ENCODE measurements at regions not wholly inside any gene's neighbourhood (a gene's known extent, or its start where the extent isn't known, plus 50 kb on each side); places are given as distances from the start of the nearest gene placed in this dataset.
"Not testable (repeated sequence)": the region's sequence is repeated elsewhere in the genome, so short reads cannot be mapped to it uniquely, and the experiment has no call there.

DNA sequence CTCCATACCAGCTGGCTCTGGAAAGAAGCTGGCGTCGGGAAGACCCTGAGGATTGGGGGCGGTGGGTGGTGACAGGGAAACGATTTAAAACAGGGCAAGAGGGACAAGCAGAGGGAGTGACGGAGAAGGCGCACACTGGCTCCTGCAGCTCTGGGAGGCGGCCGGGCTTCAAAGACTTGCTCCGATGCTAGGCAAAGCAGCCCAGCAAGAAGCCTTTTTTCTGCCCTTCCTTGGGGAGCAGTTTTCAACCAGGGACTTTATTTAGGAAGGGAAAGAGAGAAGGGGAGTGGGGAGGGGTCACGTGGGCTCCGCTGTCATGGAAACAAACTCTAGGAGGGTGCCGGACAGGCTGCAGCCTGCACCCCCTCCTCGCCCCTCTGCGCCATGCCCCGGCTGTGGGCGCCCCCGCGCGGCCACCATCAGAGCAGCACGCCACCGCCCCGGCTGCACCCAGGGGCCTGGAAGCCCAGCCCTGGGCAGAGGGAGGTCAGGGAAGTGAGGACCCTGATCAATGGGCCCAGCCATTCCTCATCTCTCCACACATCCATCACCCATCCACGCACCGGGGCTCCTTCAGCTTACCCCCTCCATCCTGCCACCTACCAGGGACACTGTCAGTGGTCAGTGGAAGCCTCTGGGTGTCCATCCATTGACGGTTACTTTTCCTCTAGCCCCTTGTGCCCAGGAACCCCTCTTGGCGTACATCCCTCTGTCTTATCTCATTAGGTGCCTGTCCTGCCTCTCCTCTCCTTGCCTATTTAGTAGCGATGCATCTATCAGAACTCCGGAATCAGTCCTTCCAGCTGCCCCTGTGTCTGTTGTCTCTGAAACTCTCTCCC is 66.6 kb upstream of the CCDC167 start:
- Histone ChIP-seq H3K4me3 (ENCODE audit: low read length) (peak overlapping the region; percentile 48), H3K36me3 (ENCODE audit: insufficient read depth, low read length) (no peaks in the 10 kb centered on the region), H3K4me1 (ENCODE audit: insufficient read depth, low read length) (peaks cover 12% of the 10 kb centered on the region; the same call in 1 of the 2 replicates), H3K9ac (ENCODE audit: low read depth, low read length) (no peak overlapping the region; the same call in 1 of the 2 replicates), H3K27ac (ENCODE audit: low read depth, low read length) (peak overlapping the region; percentile 32; the same call in 1 of the 2 replicates), H3K9me3 (ENCODE audit: insufficient read depth, low read depth, low read length) (no peaks in the 10 kb centered on the region), H3K27me3 (ENCODE audit: insufficient read depth, low read length) (peaks cover 3% of the 10 kb centered on the region; the same call in 1 of the 2 replicates)
- WGBS: 17% methylated on average over 28 of the region's 28 CpGs

DNA sequence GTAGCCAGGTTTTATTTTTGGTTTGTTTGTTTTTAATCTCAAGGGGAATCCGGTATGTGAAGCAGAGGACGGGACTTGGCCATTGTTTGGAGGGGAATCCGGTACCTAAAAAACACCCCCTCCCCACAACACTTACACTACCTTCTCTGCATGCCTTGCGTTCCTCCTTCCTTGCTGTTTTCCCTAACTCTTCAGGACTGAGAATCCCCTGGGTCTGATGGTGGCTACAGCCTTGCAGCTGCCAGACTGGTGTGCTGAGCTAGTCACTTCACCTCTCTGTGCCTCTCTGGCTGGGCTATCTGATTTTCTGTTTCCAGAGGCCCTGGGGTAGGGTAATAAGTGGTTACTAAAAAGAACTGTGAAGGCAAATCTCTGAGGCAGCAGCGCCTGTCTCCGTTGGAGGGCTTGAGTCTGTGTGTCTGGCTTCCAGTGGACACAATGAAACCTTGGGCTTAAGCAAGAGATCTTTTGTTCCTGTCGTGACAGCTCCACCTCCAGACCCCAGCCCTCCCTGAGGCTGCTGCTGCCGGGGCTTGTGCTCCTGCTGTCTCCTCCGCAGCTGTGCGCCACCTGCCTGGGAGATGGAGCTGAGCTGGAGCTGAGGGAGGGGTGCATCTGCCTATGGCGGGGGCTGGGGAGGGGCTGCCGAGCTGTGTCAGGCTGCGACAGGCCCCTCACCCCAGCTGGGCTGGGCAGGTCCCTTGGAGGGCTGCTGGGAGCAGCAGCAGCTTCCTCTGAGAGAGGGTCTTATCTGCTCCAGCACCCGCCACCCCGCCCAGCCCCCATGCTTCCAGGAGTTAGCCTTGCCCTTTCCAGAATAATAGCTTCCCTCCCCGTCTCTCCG is 65.8 kb upstream of the CCDC167 start:
- H3K27ac ChIP-seq (ENCODE audit: low read depth, low read length): peak overlapping the region; percentile 32; the same call in 1 of the 2 replicates
- peak overlapping the region; percentile 13; the same call in 1 of the 2 replicates for H3K9ac ChIP-seq (ENCODE audit: low read depth, low read length)
- peaks cover 3% of the 10 kb centered on the region; the same call in 1 of the 2 replicates for H3K27me3 ChIP-seq (ENCODE audit: insufficient read depth, low read length)

DNA sequence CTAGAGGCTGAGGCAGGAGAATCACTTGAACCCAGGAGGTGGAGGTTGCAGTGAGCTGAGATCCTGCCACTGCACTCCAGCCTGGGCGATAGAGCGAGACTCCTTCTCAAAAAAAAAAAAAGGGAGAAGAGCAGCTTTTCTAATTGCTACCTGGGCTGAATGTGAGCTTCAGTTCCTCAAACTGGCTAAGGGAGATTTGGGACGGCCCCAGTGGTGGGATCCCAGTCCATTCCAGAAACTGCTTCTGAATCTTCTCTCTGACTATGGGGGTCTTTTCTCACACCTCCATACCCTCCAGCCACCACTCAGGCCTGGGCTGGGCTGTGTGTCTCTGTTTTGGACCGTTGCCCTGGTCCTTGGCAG is 63.2 kb upstream of the CCDC167 start:
- 85% methylated on average over 4 of the region's 4 CpGs for WGBS
- not testable (repeated sequence) for H3K9me3 ChIP-seq (ENCODE audit: insufficient read depth, low read depth, low read length); H3K27ac ChIP-seq (ENCODE audit: low read depth, low read length); H3K9ac ChIP-seq (ENCODE audit: low read depth, low read length); H3K4me3 ChIP-seq (ENCODE audit: low read length); H3K36me3 ChIP-seq (ENCODE audit: insufficient read depth, low read length)
- H3K4me1 ChIP-seq (ENCODE audit: insufficient read depth, low read length): peaks cover 25% of the 10 kb centered on the region; the same call in 1 of the 2 replicates
- H3K27me3 ChIP-seq (ENCODE audit: insufficient read depth, low read length): peaks cover 10% of the 10 kb centered on the region

More for the DNA sequence above, 65.8 kb upstream of the CCDC167 start:
- Histone ChIP-seq H3K4me1 (ENCODE audit: insufficient read depth, low read length) (peaks cover 12% of the 10 kb centered on the region; the same call in 1 of the 2 replicates), H3K4me3 (ENCODE audit: low read length) (peak overlapping the region; percentile 48), H3K36me3 (ENCODE audit: insufficient read depth, low read length) (no peaks in the 10 kb centered on the region), H3K9me3 (ENCODE audit: insufficient read depth, low read depth, low read length) (no peaks in the 10 kb centered on the region)
- WGBS: 7% methylated on average over 17 of the region's 17 CpGs

DNA sequence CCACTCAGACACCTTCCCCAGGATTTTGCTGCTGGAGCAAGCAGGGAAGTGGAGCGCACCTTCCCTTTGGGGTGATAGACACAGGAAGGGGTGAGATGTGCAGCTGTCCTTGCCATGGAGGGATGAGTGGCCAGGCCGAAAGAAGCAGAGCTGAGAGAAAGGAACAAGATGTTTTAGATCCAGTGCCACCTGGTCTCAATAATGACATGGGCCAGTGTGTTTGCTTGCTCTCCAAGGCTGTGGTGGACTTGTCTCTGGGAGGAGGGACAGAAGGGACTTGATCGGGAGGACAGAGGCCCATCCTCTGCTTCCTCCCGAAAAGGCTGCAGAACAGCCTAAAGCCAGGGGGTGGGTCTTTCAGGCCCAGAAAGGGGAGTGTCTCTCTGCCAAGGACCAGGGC is 61.7 kb upstream of the CCDC167 start:
- H3K36me3 ChIP-seq (ENCODE audit: insufficient read depth, low read length): no peaks in the 10 kb centered on the region
- no peaks in the 10 kb centered on the region for H3K9me3 ChIP-seq (ENCODE audit: insufficient read depth, low read depth, low read length)
- H3K4me1 ChIP-seq (ENCODE audit: insufficient read depth, low read length): peaks cover 25% of the 10 kb centered on the region; the same call in 1 of the 2 replicates
- peaks cover 10% of the 10 kb centered on the region for H3K27me3 ChIP-seq (ENCODE audit: insufficient read depth, low read length)
- no peak overlapping the region for H3K4me3 ChIP-seq (ENCODE audit: low read length)
- 90% methylated on average over 4 of the region's 4 CpGs for WGBS
- H3K27ac ChIP-seq (ENCODE audit: low read depth, low read length): no peak overlapping the region
- H3K9ac ChIP-seq (ENCODE audit: low read depth, low read length): no peak overlapping the region

DNA sequence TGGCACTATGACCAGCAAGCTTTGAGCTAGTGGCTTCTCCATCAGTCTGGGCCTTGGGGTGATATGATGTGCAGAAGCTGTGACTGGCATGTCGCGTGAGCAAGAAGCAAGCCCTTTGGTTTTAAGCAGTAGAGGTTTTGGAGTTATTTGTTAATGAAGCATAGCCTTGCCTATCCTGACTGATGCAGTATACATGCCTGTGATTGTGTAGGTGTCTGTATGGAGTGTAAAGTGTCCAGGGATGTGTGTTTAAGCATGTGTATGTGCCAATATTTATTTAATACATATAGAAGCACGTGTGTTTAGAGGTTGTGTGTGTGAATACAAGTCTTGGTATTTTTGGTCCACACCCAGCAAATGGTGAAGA is 61.0 kb upstream of the CCDC167 start:
- Histone ChIP-seq H3K27ac (ENCODE audit: low read depth, low read length) (no peak overlapping the region), H3K4me3 (ENCODE audit: low read length) (no peak overlapping the region), H3K27me3 (ENCODE audit: insufficient read depth, low read length) (peaks cover 10% of the 10 kb centered on the region), H3K4me1 (ENCODE audit: insufficient read depth, low read length) (peaks cover 25% of the 10 kb centered on the region; the same call in 1 of the 2 replicates), H3K9me3 (ENCODE audit: insufficient read depth, low read depth, low read length) (no peaks in the 10 kb centered on the region), H3K36me3 (ENCODE audit: insufficient read depth, low read length) (no peaks in the 10 kb centered on the region), H3K9ac (ENCODE audit: low read depth, low read length) (no peak overlapping the region)
- 85% methylated on average over 3 of the region's 3 CpGs for WGBS

DNA sequence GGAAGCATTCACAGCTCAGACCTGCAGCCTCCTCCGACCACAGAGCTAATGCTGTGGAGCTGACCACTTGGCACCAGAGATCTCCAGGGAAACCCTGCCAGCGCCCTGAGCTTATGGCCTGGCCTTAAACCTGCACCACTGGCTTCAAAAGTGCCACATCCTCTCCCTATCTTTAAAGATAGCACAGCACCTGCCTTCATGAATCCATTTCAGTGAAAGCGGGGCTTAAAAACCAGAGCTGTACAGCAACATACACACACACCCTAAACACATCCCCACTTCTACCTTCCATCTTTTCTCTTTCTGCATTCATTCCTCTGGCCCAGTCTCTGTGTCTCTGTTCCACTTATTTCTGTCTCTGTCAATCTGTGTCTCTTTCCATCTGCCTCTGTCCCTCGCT is 59.8 kb upstream of the CCDC167 start:
- 66% methylated on average over 4 of the region's 4 CpGs for WGBS

DNA sequence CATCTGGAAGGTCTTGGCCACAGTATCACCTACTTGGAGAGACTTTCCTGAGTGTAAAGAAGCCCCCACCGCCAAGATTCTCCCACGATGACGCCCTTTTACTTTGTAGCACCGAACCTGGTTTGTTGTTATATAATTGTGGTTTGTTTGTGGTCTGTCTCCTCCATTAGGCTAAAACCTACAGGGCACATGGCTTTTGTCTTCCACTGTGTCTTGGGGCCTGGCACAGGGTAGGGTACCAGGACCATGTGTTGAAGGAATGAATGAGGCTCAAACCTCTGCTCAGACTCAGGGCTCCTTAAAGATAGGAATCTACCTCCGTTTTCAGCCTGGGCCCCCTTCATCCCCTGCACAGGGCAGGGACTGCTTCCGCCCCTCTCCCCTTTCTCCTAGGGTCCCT is 59.4 kb upstream of the CCDC167 start:
- peaks cover 16% of the 10 kb centered on the region; the same call in 1 of the 2 replicates for H3K4me1 ChIP-seq (ENCODE audit: insufficient read depth, low read length)
- no peak overlapping the region for H3K4me3 ChIP-seq (ENCODE audit: low read length)
- H3K27ac ChIP-seq (ENCODE audit: low read depth, low read length): no peak overlapping the region
- no peaks in the 10 kb centered on the region for H3K9me3 ChIP-seq (ENCODE audit: insufficient read depth, low read depth, low read length)
- no peaks in the 10 kb centered on the region for H3K36me3 ChIP-seq (ENCODE audit: insufficient read depth, low read length)
- WGBS: 94% methylated on average over 6 of the region's 6 CpGs
- peaks cover 10% of the 10 kb centered on the region for H3K27me3 ChIP-seq (ENCODE audit: insufficient read depth, low read length)
- H3K9ac ChIP-seq (ENCODE audit: low read depth, low read length): no peak overlapping the region

More for the DNA sequence above, 59.8 kb upstream of the CCDC167 start:
- no peak overlapping the region for H3K4me3 ChIP-seq (ENCODE audit: low read length)
- no peaks in the 10 kb centered on the region for H3K36me3 ChIP-seq (ENCODE audit: insufficient read depth, low read length)
- H3K9ac ChIP-seq (ENCODE audit: low read depth, low read length): no peak overlapping the region
- H3K9me3 ChIP-seq (ENCODE audit: insufficient read depth, low read depth, low read length): no peaks in the 10 kb centered on the region
- peaks cover 15% of the 10 kb centered on the region; the same call in 1 of the 2 replicates for H3K4me1 ChIP-seq (ENCODE audit: insufficient read depth, low read length)
- peaks cover 10% of the 10 kb centered on the region for H3K27me3 ChIP-seq (ENCODE audit: insufficient read depth, low read length)
- H3K27ac ChIP-seq (ENCODE audit: low read depth, low read length): no peak overlapping the region

DNA sequence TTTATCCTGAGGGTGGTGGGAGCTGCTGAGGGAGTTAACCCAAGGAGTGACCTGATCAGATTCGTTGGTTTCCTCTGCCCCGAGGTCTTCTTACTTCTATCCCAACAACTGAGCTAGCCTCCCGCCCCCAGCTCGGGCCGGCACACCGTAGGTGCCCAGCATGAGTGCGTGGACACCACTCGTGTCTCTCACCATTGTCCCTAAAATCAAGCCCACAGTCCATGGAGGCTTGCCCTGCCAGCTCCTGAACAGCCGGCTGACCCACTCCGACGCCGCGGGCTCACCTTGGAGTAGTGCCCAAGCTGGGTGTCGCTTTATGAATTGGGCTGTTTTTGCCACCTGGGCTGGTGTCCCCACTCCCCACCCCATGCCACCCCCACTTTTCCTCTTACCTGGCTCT is 59.0 kb upstream of the CCDC167 start:
- Histone ChIP-seq H3K27ac (ENCODE audit: low read depth, low read length) (no peak overlapping the region), H3K9ac (ENCODE audit: low read depth, low read length) (no peak overlapping the region)
- WGBS: 91% methylated on average over 14 of the region's 14 CpGs

DNA sequence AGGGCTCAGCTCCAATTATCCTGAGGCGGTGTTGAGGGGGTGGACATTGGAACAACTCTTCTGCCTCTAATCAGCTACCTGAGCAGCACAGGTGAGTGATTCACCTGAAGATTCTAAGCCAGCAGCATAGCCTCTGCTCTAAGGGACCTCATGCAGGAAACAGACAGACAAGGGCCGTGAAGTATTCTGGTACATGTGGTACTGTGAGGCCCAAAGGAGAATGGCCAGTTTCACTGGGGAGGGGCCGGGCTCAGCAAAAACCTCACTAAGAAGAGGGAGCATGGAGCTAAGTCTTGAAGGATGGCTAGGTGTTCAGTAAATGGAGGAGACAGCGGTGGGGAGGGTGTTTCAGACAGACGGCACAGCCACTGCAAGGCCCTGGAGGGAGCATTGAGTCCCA is 58.5 kb upstream of the CCDC167 start:
- Histone ChIP-seq H3K4me1 (ENCODE audit: insufficient read depth, low read length) (peaks cover 22% of the 10 kb centered on the region; the same call in 1 of the 2 replicates), H3K9me3 (ENCODE audit: insufficient read depth, low read depth, low read length) (no peaks in the 10 kb centered on the region), H3K9ac (ENCODE audit: low read depth, low read length) (no peak overlapping the region), H3K27ac (ENCODE audit: low read depth, low read length) (no peak overlapping the region), H3K4me3 (ENCODE audit: low read length) (no peak overlapping the region), H3K27me3 (ENCODE audit: insufficient read depth, low read length) (peaks cover 7% of the 10 kb centered on the region; the same call in 1 of the 2 replicates), H3K36me3 (ENCODE audit: insufficient read depth, low read length) (no peaks in the 10 kb centered on the region)
- WGBS: 91% methylated on average over 5 of the region's 5 CpGs

More for the DNA sequence above, 59.0 kb upstream of the CCDC167 start:
- no peaks in the 10 kb centered on the region for H3K9me3 ChIP-seq (ENCODE audit: insufficient read depth, low read depth, low read length)
- H3K4me1 ChIP-seq (ENCODE audit: insufficient read depth, low read length): peaks cover 17% of the 10 kb centered on the region; the same call in 1 of the 2 replicates
- H3K36me3 ChIP-seq (ENCODE audit: insufficient read depth, low read length): no peaks in the 10 kb centered on the region
- H3K27me3 ChIP-seq (ENCODE audit: insufficient read depth, low read length): peaks cover 7% of the 10 kb centered on the region; the same call in 1 of the 2 replicates
- H3K4me3 ChIP-seq (ENCODE audit: low read length): no peak overlapping the region

DNA sequence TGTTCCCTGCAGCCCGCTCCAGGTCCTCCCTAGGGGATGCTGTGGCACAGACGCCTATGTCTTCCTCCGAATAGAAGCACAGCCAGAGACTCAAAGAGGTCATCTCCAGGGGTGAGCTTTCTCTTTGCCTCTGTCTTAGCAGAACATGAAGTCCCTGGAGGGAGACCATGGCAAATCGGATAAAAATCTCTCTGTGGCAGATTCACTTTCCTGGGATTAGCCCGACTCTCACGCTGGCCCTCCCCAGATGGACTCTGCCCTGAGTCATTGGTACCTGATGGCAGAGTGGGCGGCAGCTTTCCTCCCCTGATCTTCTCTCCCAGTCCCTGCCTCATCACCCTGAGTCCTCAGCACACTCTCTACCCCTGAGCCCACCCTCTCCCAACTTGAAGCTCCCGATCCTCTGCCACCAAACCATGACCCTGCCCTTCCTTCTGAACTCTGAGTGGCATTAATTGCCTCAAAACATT is 58.0 kb upstream of the CCDC167 start:
- H3K27ac ChIP-seq (ENCODE audit: low read depth, low read length): no peak overlapping the region
- H3K9me3 ChIP-seq (ENCODE audit: insufficient read depth, low read depth, low read length): no peaks in the 10 kb centered on the region
- peaks cover 25% of the 10 kb centered on the region; the same call in 1 of the 2 replicates for H3K4me1 ChIP-seq (ENCODE audit: insufficient read depth, low read length)
- H3K36me3 ChIP-seq (ENCODE audit: insufficient read depth, low read length): no peaks in the 10 kb centered on the region
- WGBS: 74% methylated on average over 8 of the region's 8 CpGs
- H3K27me3 ChIP-seq (ENCODE audit: insufficient read depth, low read length): peaks cover 7% of the 10 kb centered on the region; the same call in 1 of the 2 replicates
- no peak overlapping the region for H3K4me3 ChIP-seq (ENCODE audit: low read length)
- H3K9ac ChIP-seq (ENCODE audit: low read depth, low read length): no peak overlapping the region
